EH (cell line): ENCODE measurements at regions not wholly inside any gene's neighbourhood (a gene's known extent, or its start where the extent isn't known, plus 50 kb on each side); places are given as distances from the start of the nearest gene placed in this dataset.
A peak's percentile ranks its signal among the peaks of the same experiment; 100 is the strongest.
"Not testable (repeated sequence)": the region's sequence is repeated elsewhere in the genome, so short reads cannot be mapped to it uniquely, and the experiment has no call there.

Source experiments
- DNase-seq: peaks from one replicate; pipeline ENCODE4 v3.0.0-alpha.2; 2015; ENCODE audit warnings: low read depth

DNA sequence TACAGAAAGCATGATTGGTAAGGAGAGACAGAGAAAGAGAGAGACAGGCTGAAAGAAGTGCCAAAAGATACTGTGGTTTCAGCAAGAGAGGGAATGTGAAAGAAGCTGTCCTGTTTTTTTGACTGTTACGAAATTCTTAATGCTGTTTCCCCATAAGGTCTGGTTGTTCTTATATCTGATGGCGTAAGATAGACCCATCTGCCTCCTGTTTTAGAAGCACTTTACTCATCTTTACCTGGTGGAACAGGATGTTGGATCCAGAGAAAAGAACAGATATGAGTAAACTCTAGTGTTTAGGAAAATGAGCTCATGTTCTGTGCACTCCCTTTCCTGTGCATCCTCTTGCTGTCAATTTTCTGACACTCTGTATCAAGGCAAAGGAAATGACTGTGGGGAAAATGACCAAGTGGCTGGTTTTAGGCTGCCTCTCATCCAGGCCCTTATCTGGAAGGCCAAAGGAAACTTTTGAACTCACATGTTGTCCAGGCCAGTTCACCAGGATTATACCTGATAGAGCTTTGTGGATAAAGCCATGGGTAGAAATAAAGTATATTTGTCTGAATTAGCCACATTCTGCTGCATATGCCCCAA is 311.7 kb upstream of the HTR2C start:
- DNase-seq, result no peak

DNA sequence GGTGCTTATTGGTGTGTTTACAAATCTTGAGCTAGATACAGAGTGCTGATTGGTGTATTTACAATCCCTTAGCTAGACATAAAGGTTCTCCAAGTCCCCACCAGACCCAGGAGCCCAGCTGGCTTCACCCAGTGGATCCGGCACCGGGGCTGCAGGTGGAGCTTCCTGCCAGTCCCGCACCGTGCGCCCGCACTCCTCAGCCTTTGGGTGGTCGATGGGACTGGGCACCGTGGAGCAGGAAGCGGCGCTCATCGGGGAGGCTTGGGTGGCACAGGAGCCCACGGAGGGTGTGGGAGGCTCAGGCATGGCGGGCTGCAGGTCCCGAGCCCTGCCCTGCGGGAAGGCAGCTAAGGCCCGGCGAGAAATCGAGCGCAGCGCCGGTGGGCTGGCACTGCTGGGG is 313.5 kb upstream of the HTR2C start:
- DNase-seq, result not testable (repeated sequence)

DNA sequence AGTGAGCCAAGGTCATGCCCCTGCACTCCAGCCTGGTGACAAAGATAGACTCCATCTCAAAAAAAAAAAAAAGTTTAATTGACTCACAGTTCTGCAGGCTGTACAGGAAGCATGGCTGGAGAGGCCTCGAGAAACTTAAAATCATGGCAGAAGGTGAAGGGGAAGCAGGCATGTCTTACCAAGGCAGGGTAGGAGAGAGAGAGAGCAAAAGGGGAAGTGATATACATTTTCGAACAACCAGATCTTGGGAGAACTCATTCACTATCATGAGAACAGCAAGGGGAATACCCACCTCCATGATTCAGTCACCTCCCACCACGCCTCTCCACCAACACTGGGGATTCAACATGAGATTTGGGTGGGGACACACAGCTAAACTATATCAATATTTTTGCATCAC is 315.2 kb upstream of the HTR2C start:
- DNase-seq, result no peak

DNA sequence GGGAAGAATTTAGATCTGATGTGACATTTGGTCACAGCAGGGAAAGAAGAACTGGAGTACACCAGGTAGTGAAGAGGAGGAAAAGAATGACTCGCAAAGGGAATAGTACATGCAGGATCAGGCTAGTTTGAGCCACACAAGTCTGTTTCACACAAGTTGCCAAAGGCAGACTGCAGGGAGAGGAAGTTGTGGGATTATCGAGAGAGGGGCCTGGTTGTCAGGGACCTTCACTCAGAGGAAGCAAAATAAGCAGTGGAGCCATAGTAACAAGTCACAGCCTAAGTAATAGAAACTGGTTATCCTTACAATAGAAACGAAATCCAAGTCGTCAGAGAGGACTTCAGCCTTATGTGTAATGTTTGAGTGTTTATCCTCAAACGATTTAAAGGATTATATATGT is 316.7 kb upstream of the HTR2C start:
- no peak for DNase-seq

DNA sequence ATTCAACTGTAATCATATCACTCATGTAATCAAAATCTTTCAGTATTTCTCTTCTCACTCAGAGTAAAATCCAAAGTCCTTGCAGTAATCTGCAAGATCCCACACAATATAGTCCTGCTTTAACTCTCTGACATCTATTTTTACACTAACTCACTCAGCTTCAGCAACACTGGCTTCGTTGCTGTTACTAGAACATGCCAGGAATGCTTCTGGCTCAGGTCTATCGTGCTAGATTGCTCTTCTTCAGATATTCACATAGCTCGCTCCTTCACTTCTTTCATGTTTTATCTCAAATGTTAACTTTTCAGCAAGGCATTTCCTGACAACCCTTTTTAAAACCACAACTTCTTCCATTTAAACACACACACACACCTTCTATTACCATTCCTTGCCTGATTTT is 331.7 kb upstream of the HTR2C start:
- no peak for DNase-seq

- DNase-seq, result no peak
These were observed 332.3 kb upstream of the HTR2C start for GRCh38 chrX:114251575-114251974.

GRCh38 chrX:114221445-114221844 is 362.4 kb upstream of the HTR2C start:
- no peak for DNase-seq

- no peak for DNase-seq
These were observed 373.0 kb upstream of the HTR2C start for GRCh38 chrX:114210879-114211278.

DNA sequence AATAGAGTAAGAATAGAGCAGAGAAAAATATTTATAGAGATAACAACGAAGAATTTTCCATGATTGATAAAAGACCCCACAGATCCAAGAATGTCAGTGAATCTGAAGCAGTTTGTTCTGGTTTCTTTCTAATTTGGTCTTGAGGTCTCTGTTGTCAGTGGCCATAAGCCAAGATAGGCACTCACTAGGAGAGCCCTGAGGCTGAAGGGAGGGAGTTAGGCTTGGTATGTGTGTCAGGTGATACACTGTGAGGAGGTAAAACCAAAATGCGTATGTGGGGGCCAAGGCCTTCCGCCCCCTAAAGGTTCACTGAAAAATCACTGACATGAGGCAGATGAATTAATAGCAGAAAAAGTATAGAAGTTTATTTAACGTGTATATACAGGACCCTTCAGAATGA is 382.3 kb upstream of the HTR2C start:
- DNase-seq, result no peak

DNA sequence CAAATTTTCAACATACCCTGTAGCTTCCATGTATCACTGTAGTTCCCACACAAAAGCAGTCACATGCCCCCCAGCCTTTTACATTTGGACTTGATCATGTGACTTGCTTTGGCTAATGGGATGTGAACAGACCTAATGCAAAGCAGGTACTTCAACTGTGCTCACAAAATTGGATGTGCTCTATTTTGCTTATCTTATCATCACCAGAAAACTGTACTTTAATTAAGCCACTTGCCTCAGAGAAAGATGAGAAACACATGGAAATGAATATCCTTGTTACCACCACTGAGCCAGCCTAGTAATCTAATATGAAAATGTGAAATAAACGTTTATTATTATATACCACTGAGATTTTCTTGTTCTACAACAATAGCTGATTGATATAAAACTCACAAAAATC is 402.7 kb upstream of the HTR2C start:
- no peak for DNase-seq

- DNase-seq, result no peak
These were observed 405.8 kb upstream of the HTR2C start for GRCh38 chrX:114178126-114178525.

DNA sequence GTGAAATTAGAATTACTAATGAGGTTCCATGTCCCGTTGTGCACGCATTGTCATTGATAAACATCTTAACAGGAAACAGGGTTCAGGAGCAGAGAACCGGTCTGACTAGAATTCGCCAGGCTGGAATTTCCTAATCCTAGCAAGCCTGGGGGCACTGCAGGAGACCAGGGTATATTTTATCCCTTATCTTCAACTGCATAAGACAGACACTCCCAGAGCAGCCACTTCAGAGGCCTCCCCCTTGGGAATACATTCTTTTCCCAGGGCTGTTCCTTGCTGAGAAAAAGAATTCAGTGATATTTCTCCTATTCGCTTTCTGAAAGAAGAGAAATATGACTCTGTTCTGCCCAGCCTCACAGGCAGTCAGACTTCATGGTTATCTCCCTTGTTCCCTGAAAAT is 416.6 kb upstream of the HTR2C start:
- not testable (repeated sequence) for DNase-seq

DNA sequence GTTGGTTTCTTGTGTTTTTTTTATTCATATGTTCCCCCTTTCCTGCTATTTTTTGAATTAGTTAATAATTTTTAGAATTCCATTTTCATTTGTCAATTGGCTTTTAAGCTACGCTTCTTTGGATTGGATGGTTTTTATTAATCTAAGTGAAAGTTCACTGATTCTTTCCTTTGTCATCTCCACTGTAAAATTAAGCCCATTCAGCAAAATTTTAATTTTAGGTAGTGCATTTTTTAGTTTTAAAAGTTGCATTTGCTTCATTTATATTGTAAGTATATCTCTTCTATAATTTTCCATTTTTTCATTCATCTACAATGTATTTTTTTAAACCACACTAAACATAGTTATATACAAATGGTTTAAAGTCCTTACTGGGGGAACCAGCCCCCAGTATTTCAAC is 417.3 kb upstream of the HTR2C start:
- no peak for DNase-seq

DNA sequence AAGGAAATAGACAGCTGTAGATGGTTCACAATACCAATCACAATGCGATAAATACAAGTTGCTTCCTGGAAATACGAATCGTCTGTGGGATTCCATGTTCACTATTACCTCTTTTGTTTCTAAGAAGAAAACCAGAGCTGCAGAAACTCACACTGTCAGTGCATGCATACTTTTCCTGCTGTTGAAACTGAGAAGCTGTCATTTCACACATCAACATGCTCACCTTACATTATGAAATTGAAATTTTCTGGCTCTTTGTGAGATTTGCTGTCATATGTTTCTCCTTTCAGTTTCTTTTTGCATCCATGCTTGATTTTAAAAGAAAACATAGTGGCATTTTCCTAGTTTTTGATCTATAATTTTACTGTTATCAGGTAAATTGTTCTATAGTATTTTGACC is 418.3 kb upstream of the HTR2C start:
- DNase-seq, result no peak

DNA sequence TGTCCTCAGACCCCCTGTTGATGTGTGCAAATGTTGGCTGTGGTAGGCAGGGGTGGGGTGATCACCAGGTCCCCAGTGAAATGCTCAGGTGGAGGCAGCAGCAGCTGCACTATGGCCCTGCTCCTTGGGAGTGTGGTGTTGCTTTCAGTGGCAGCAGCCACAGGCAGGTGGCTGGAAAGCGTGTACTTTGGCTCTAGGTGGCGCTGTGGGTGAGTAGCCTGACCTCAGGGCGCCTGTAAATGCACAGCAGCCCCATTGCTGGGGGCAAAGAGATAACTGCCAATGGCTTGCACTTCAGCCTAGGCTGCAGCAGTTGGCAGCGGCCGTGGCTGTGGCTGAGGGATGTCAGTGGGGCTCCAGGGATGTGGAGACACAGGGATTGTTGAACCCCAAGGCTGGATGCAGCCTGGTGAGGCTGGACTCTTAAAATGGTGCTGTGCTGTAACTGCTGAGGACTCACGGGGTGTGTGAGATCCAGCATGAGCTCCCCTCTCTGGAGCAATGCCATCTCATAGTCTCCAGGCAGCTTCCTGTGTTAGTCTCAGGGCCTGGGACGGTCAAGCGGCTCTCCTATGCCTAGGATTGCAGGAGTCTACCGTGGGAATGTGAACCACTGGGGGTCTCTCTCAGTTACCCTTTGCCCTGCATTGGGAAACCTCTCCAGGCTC is 421.7 kb upstream of the HTR2C start:
- DNase-seq, result no peak

GRCh38 chrX:114152801-114153200 is 431.1 kb upstream of the HTR2C start:
- DNase-seq, result no peak

DNA sequence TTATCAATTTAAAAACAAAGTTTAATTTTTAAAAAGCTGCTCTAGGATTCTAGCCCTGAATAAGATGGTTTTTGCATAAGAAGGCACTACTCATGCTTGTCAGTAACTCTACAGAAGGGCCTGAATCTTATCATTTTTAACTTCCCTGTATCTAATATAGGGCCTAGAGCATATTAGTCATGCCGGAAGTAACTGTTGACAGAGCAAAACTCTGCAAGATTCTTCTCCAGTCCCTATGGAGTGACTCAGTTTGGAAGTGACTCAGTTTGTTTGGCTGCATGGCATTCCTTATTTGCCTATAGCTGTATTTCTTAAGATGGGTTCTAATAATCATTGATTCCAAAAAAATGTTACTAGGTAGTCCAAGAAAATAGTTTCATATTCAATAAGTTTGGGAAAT is 431.8 kb upstream of the HTR2C start:
- peak; percentile 0 for DNase-seq

GRCh38 chrX:114134465-114134864 is 449.4 kb upstream of the HTR2C start:
- no peak for DNase-seq

DNA sequence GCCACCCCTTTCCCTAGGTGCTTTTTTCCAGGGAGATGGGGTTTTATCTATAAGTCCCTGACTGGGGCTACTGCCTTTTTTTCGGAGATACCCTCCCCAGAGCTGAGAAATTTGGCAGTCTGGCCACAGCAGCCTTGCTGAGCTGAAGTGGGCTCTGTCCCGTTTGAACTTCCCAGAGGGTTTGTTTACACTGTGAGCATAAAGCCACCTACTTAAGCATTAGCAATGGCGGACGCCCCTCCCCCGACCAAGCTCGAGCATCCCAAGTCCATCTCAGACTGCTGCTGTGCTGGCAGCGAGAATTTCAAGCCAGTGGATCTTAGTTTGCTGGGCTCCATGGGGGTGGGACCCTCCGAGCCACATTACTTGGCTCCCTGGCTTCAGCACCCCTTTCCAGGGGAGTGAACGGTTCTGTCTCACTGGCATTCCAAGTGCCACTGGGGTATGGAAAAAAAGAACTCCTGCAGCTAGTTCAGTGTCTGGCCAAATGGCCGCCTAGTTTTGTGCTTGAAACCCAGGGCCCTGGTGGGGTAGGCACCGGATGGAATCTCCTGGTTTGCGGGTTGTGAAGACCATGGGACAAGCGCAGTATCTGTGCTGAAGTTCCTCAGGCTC is 456.4 kb upstream of the HTR2C start:
- DNase-seq, result no peak

- no peak for DNase-seq
These were observed 456.9 kb upstream of the HTR2C start for GRCh38 chrX:114127005-114127404.

- DNase-seq, result no peak
These were observed 482.8 kb upstream of the HTR2C start for GRCh38 chrX:114101081-114101480.

- DNase-seq, result no peak
These were observed 486.0 kb upstream of the HTR2C start for GRCh38 chrX:114097866-114098265.

GRCh38 chrX:114097427-114097826 is 486.5 kb upstream of the HTR2C start:
- DNase-seq, result no peak

GRCh38 chrX:114095789-114096188 is 488.1 kb upstream of the HTR2C start:
- DNase-seq, result no peak
